GM21390 (cell line): ENCODE measurements at regions not wholly inside any gene's neighbourhood (a gene's known extent, or its start where the extent isn't known, plus 50 kb on each side); places are given as distances from the start of the nearest gene placed in this dataset.
"Not testable (repeated sequence)": the region's sequence is repeated elsewhere in the genome, so short reads cannot be mapped to it uniquely, and the experiment has no call there.

Experiments
- ATAC-seq: cut with Tn5 transposase; IDR thresholded peaks from one replicate; pipeline ENCODE4 v1.9.1; 2021; ENCODE audit not compliant: unreplicated experiment

GRCh38 chr1:5768014-5768413, 224.2 kb downstream of the NPHP4 start:
- no peak for ATAC-seq

GRCh38 chr1:5766996-5767395, 225.2 kb downstream of the NPHP4 start:
- ATAC-seq = not testable (repeated sequence)

- ATAC-seq = no peak
Measured at GRCh38 chr1:5765997-5766913, 226.0 kb downstream of the NPHP4 start.

GRCh38 chr1:5765483-5765882, 226.7 kb downstream of the NPHP4 start:
- ATAC-seq = no peak

GRCh38 chr1:5764959-5765358, 227.3 kb downstream of the NPHP4 start:
- ATAC-seq = no peak

GRCh38 chr1:5764464-5764863, 227.8 kb downstream of the NPHP4 start:
- ATAC-seq = no peak

- no peak for ATAC-seq
Measured at GRCh38 chr1:5763696-5764370, 228.4 kb downstream of the NPHP4 start.

GRCh38 chr1:5758859-5759578, 233.2 kb downstream of the NPHP4 start:
- ATAC-seq = no peak

- ATAC-seq = no peak
Measured at GRCh38 chr1:5758000-5758858, 234.0 kb downstream of the NPHP4 start.

GRCh38 chr1:5757187-5757805, 234.9 kb downstream of the NPHP4 start:
- no peak for ATAC-seq

- ATAC-seq = no peak
Measured at GRCh38 chr1:5756434-5757186, 235.6 kb downstream of the NPHP4 start.

- ATAC-seq = no peak
Measured at GRCh38 chr1:5755552-5756125, 236.6 kb downstream of the NPHP4 start.

GRCh38 chr1:5754817-5755551, 237.2 kb downstream of the NPHP4 start:
- ATAC-seq = no peak

- ATAC-seq = no peak
Measured at GRCh38 chr1:5753549-5754421, 238.4 kb downstream of the NPHP4 start.

- ATAC-seq = no peak
Measured at GRCh38 chr1:5752746-5753548, 239.3 kb downstream of the NPHP4 start.

GRCh38 chr1:5751833-5752745, 240.1 kb downstream of the NPHP4 start:
- ATAC-seq = no peak
